Neural cell (in vitro differentiated cells): ENCODE measurements at regions not wholly inside any gene's neighbourhood (a gene's known extent, or its start where the extent isn't known, plus 50 kb on each side); places are given as distances from the start of the nearest gene placed in this dataset.

Experiments used
- H2AFZ ChIP-seq: fragments of 200-600, 300-800 bp; sonication (generic), shearing (Covaris generic); 2 replicates; pipeline ENCODE4 v1.6.0; 2014; ENCODE audit warnings: low read depth, mild to moderate bottlenecking, antibody characterized with exemption, low read length, moderate library complexity
- H3F3A ChIP-seq: fragments of 200-600 bp; shearing (Covaris generic); 2 replicates; pipeline ENCODE4 v1.6.1; 2016; ENCODE audit warnings: mild to moderate bottlenecking, moderate library complexity, mixed read lengths, antibody characterized with exemption, low read length; ENCODE audit not compliant: insufficient read depth, poor library complexity, severe bottlenecking
- H3K27ac ChIP-seq: fragments of 200-600, 300-800 bp; sonication (generic), shearing (Covaris generic); 2 replicates; pipeline ENCODE4 v1.5.1; 2014; ENCODE audit warnings: mild to moderate bottlenecking, low read length, moderate library complexity
- H3K27me3 ChIP-seq: fragments of 300-800, 200-600 bp; sonication (generic), shearing (Covaris generic); 2 replicates; pipeline ENCODE4 v1.6.0; 2014; ENCODE audit warnings: mild to moderate bottlenecking, low read depth, low read length, moderate library complexity; ENCODE audit not compliant: insufficient read depth
- H3K36me3 ChIP-seq: fragments of 300-800, 200-600 bp; sonication (generic), shearing (Covaris generic); 2 replicates; pipeline ENCODE4 v1.5.1; 2014; ENCODE audit warnings: mild to moderate bottlenecking, antibody characterized with exemption, low read length, moderate library complexity; ENCODE audit not compliant: insufficient read depth
- H3K4me2 ChIP-seq: fragments of 300-800, 200-600 bp; sonication (generic), shearing (Covaris generic); 2 replicates; pipeline ENCODE4 v1.6.0; 2014; ENCODE audit warnings: mild to moderate bottlenecking, low read length
- H3K4me3 ChIP-seq: fragments of 300-800, 200-600 bp; sonication (generic), shearing (Covaris generic); 2 replicates; pipeline ENCODE4 v1.5.1; 2014; ENCODE audit warnings: mild to moderate bottlenecking, low read length, moderate library complexity
- H3K79me2 ChIP-seq: fragments of 200-600 bp; shearing (Covaris generic); replicated peaks from 2 replicates; pipeline ENCODE4 v1.6.0; 2014; ENCODE audit warnings: mild to moderate bottlenecking, low read length, moderate library complexity; ENCODE audit not compliant: insufficient read depth
- H3K9ac ChIP-seq: fragments of 300-800, 200-600 bp; sonication (generic), shearing (Covaris generic); 2 replicates; pipeline ENCODE4 v1.6.1; 2016; ENCODE audit warnings: mild to moderate bottlenecking, low read length, mixed read lengths
- H3K9me2 ChIP-seq: fragments of 200-600 bp; shearing (Covaris generic); 2 replicates; pipeline ENCODE4 v1.6.1; 2016; ENCODE audit warnings: mild to moderate bottlenecking, low read length, mixed read lengths; ENCODE audit not compliant: insufficient read depth
- H3K9me3 ChIP-seq: fragments of 200-600, 300-800 bp; sonication (generic), shearing (Covaris generic); 2 replicates; pipeline ENCODE4 v1.6.1; 2016; ENCODE audit warnings: mild to moderate bottlenecking, mixed run types, low read length, moderate library complexity, mixed read lengths
- H4K20me1 ChIP-seq: fragments of 200-600 bp; shearing (Covaris generic); 2 replicates; pipeline ENCODE4 v1.6.1; 2016; ENCODE audit warnings: mild to moderate bottlenecking, mixed run types; ENCODE audit not compliant: insufficient read depth
- EP300 ChIP-seq: fragments of 450-650 bp; conservative IDR thresholded peaks from 2 replicates; pipeline ENCODE4 v1.6.1; 2014; ENCODE audit warnings: antibody characterized with exemption, mild to moderate bottlenecking, moderate library complexity; ENCODE audit not compliant: poor library complexity, severe bottlenecking
- EZH2 ChIP-seq: fragments of 200-600, 300-800 bp; shearing (Covaris generic), sonication (generic); IDR thresholded peaks from 2 replicates; pipeline ENCODE4 v1.6.1; 2014; ENCODE audit warnings: antibody characterized with exemption, low read length, borderline replicate concordance, mild to moderate bottlenecking; ENCODE audit not compliant: insufficient read depth, poor library complexity, severe bottlenecking
- MXI1 ChIP-seq: fragments of 450-650 bp; conservative IDR thresholded peaks from 2 replicates; pipeline ENCODE4 v1.6.1; 2014; ENCODE audit warnings: antibody characterized with exemption, mild to moderate bottlenecking; ENCODE audit not compliant: poor library complexity, severe bottlenecking
- POLR2AphosphoS5 ChIP-seq: IDR thresholded peaks from 2 replicates; pipeline ENCODE4 v1.6.1; 2012
- RAD21 ChIP-seq: fragments of 450-650 bp; conservative IDR thresholded peaks from 2 replicates; pipeline ENCODE4 v1.6.1; 2014; ENCODE audit warnings: antibody characterized with exemption, mild to moderate bottlenecking, moderate library complexity
- SMC3 ChIP-seq: fragments of 450-650 bp; conservative IDR thresholded peaks from 2 replicates; pipeline ENCODE4 v1.6.1; 2014; ENCODE audit warnings: antibody characterized with exemption, mild to moderate bottlenecking, moderate library complexity; ENCODE audit not compliant: poor library complexity
- TAF1 ChIP-seq: IDR thresholded peaks from 2 replicates; pipeline ENCODE4 v1.6.1; 2012; ENCODE audit warnings: low read depth
- TF ChIP-seq, protein P1 (sequence below): IDR thresholded peaks from 2 replicates; pipeline ENCODE4 v1.6.1; 2012; ENCODE audit warnings: borderline replicate concordance
- TF ChIP-seq, protein P2 (sequence below): fragments of 450-650 bp; IDR thresholded peaks from 2 replicates; pipeline ENCODE4 v1.5.1; 2014; ENCODE audit warnings: antibody characterized with exemption, mild to moderate bottlenecking, moderate library complexity; ENCODE audit not compliant: poor library complexity, severe bottlenecking

DNA sequence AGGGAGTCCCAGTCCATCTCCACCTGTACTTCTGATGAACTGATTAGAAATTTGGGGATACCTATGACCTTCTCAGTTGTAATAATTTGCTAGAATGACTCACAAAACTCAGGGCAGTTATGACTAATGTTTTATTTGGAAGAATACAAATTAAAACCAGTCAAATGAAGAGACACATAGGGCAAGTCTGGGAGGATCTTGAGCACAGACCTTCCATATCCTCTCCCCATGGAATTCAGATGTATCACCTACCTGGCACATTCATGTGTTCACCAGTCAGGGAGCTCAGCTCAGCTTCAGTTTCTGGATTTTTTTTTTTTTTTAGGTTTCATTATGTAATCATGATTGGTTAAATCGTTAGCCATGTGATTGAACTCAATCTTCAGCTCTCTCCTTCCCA lies 247.7 kb downstream of the VGLL3 start:
- H3K9ac ChIP-seq = no peak overlapping the region
- no peak overlapping the region for H3K4me2 ChIP-seq
- no peak overlapping the region for H3K27ac ChIP-seq
- H3K27me3 ChIP-seq = no peaks in the 10 kb centered on the region
- H3K9me3 ChIP-seq = no peaks in the 10 kb centered on the region
- no peak overlapping the region for H3K4me3 ChIP-seq
- no peak overlapping the region for H2AFZ ChIP-seq
- no peaks in the 10 kb centered on the region for H3K79me2 ChIP-seq
- no peaks in the 10 kb centered on the region for H3K9me2 ChIP-seq
- TF ChIP-seq TAF1 (no peak), EZH2 (no peak), RAD21 (no peak), EP300 (no peak), MXI1 (no peak), POLR2AphosphoS5 (no peak), SMC3 (no peak)
- TF ChIP-seq, protein P1, sequence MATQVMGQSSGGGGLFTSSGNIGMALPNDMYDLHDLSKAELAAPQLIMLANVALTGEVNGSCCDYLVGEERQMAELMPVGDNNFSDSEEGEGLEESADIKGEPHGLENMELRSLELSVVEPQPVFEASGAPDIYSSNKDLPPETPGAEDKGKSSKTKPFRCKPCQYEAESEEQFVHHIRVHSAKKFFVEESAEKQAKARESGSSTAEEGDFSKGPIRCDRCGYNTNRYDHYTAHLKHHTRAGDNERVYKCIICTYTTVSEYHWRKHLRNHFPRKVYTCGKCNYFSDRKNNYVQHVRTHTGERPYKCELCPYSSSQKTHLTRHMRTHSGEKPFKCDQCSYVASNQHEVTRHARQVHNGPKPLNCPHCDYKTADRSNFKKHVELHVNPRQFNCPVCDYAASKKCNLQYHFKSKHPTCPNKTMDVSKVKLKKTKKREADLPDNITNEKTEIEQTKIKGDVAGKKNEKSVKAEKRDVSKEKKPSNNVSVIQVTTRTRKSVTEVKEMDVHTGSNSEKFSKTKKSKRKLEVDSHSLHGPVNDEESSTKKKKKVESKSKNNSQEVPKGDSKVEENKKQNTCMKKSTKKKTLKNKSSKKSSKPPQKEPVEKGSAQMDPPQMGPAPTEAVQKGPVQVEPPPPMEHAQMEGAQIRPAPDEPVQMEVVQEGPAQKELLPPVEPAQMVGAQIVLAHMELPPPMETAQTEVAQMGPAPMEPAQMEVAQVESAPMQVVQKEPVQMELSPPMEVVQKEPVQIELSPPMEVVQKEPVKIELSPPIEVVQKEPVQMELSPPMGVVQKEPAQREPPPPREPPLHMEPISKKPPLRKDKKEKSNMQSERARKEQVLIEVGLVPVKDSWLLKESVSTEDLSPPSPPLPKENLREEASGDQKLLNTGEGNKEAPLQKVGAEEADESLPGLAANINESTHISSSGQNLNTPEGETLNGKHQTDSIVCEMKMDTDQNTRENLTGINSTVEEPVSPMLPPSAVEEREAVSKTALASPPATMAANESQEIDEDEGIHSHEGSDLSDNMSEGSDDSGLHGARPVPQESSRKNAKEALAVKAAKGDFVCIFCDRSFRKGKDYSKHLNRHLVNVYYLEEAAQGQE = no peak
- TF ChIP-seq, protein P2, sequence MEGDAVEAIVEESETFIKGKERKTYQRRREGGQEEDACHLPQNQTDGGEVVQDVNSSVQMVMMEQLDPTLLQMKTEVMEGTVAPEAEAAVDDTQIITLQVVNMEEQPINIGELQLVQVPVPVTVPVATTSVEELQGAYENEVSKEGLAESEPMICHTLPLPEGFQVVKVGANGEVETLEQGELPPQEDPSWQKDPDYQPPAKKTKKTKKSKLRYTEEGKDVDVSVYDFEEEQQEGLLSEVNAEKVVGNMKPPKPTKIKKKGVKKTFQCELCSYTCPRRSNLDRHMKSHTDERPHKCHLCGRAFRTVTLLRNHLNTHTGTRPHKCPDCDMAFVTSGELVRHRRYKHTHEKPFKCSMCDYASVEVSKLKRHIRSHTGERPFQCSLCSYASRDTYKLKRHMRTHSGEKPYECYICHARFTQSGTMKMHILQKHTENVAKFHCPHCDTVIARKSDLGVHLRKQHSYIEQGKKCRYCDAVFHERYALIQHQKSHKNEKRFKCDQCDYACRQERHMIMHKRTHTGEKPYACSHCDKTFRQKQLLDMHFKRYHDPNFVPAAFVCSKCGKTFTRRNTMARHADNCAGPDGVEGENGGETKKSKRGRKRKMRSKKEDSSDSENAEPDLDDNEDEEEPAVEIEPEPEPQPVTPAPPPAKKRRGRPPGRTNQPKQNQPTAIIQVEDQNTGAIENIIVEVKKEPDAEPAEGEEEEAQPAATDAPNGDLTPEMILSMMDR = no peak
- H3F3A ChIP-seq = no peaks in the 10 kb centered on the region
- no peaks in the 10 kb centered on the region for H4K20me1 ChIP-seq
- H3K36me3 ChIP-seq = no peaks in the 10 kb centered on the region

DNA sequence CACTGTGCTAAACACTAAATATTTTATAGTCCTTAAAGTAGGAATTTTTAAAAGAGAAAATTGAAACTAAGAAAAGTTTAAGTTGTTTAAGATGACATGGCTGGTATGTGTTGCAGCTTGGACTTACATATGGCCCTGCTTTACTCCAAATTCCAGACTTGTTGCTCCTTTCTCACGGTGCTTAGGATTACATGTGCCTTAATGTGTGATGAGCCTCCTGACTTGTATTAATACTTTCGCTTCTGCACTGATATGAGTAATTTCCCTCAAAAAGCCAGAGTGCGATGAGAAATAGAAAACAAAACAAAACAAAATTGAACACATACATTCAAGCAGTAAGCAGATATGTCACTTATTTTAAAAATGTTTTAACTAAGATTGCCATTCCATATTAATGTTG lies 250.2 kb downstream of the VGLL3 start:
- no peak overlapping the region for H3K4me3 ChIP-seq
- no peaks in the 10 kb centered on the region for H3K9me2 ChIP-seq
- no peaks in the 10 kb centered on the region for H3F3A ChIP-seq
- no peak overlapping the region for H3K27ac ChIP-seq
- H3K36me3 ChIP-seq = no peaks in the 10 kb centered on the region
- no peaks in the 10 kb centered on the region for H3K9me3 ChIP-seq
- H3K4me2 ChIP-seq = no peak overlapping the region
- no peak overlapping the region for H2AFZ ChIP-seq
- no peak overlapping the region for H3K9ac ChIP-seq
- TF ChIP-seq POLR2AphosphoS5 = no peak
- H3K79me2 ChIP-seq = no peaks in the 10 kb centered on the region
- no peaks in the 10 kb centered on the region for H3K27me3 ChIP-seq
- no peaks in the 10 kb centered on the region for H4K20me1 ChIP-seq

DNA sequence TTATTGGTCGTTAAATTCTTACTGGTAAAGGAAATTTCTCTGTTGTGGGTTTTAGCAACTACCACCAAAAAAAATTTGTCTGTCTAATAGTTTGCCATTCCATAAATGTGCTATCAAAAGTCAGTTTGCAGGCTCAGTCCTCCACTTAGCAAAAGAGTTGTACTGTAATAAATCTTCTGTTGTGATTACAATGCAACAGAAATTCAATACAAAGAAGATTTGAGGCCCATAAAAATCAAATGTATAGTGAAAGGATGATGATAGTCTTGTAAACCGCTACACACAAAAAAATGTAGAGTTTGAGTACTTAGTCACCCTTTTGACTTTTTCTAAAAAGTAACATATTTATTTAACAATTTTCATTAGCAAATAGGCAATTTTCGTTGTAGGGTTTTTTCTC lies 251.7 kb downstream of the VGLL3 start:
- Histone ChIP-seq H3K27me3 (no peaks in the 10 kb centered on the region), H3K4me3 (no peak overlapping the region), H3K4me2 (no peak overlapping the region), H3K9ac (no peak overlapping the region), H2AFZ (no peak overlapping the region), H3K36me3 (no peaks in the 10 kb centered on the region), H3K79me2 (no peaks in the 10 kb centered on the region), H4K20me1 (no peaks in the 10 kb centered on the region), H3K27ac (no peak overlapping the region), H3K9me2 (no peaks in the 10 kb centered on the region), H3K9me3 (no peaks in the 10 kb centered on the region), H3F3A (no peaks in the 10 kb centered on the region)
- TF ChIP-seq TAF1 = no peak
- no peak for TF ChIP-seq EZH2
